Osteoblast (primary cell): ENCODE measurements at regions not wholly inside any gene's neighbourhood (a gene's known extent, or its start where the extent isn't known, plus 50 kb on each side); places are given as distances from the start of the nearest gene placed in this dataset.

Experiments used
- DNase-seq: peaks from one replicate; pipeline ENCODE4 v3.0.0; 2011; ENCODE audit warnings: low spot score, mixed read lengths; ENCODE audit not compliant: insufficient read length; ENCODE audit errors: missing footprints
- H2AFZ ChIP-seq: 2 replicates; pipeline ENCODE4 v1.6.0; 2011; ENCODE audit warnings: mild to moderate bottlenecking, low read length
- H3K27ac ChIP-seq: 2 replicates; pipeline ENCODE4 v1.5.1; 2011; ENCODE audit warnings: mild to moderate bottlenecking, low read depth, low read length, moderate library complexity
- H3K27me3 ChIP-seq: 2 replicates; pipeline ENCODE4 v1.6.0; 2012; ENCODE audit warnings: mild to moderate bottlenecking, control low read depth, inconsistent platforms, low read length, moderate library complexity; ENCODE audit not compliant: insufficient read depth
- H3K36me3 ChIP-seq: 2 replicates; pipeline ENCODE4 v1.5.1; 2011; ENCODE audit warnings: mild to moderate bottlenecking, low read length, control low read depth, moderate library complexity; ENCODE audit not compliant: insufficient read depth
- H3K4me1 ChIP-seq: 2 replicates; pipeline ENCODE4 v1.5.1; 2011; ENCODE audit warnings: mild to moderate bottlenecking, low read length, control low read depth, moderate library complexity; ENCODE audit not compliant: insufficient read depth
- H3K4me2 ChIP-seq: 2 replicates; pipeline ENCODE4 v1.6.0; 2011; ENCODE audit warnings: mild to moderate bottlenecking, low read length; ENCODE audit not compliant: insufficient read depth
- H3K4me3 ChIP-seq: fragments of 200-600 bp; sonication (generic); 3 replicates; pipeline ENCODE4 v1.5.1; 2012; ENCODE audit warnings: mild to moderate bottlenecking, low read length, inconsistent platforms; ENCODE audit not compliant: insufficient read depth
- H3K79me2 ChIP-seq: 2 replicates; pipeline ENCODE4 v1.6.0; 2012; ENCODE audit warnings: mild to moderate bottlenecking, low read length, control low read depth, inconsistent platforms; ENCODE audit not compliant: insufficient read depth
- H3K9me3 ChIP-seq: 2 replicates; pipeline ENCODE4 v1.5.1; 2011; ENCODE audit warnings: low read depth, low read length, control low read depth
- H4K20me1 ChIP-seq: 2 replicates; pipeline ENCODE4 v1.6.0; 2012; ENCODE audit warnings: mild to moderate bottlenecking, low read length, control low read depth; ENCODE audit not compliant: insufficient read depth
- TF ChIP-seq, protein P1 (sequence below): IDR thresholded peaks from 2 replicates; pipeline ENCODE4 v1.5.1; 2011; ENCODE audit warnings: mild to moderate bottlenecking, low read depth, low read length, moderate library complexity; ENCODE audit errors: extremely low read depth

DNA sequence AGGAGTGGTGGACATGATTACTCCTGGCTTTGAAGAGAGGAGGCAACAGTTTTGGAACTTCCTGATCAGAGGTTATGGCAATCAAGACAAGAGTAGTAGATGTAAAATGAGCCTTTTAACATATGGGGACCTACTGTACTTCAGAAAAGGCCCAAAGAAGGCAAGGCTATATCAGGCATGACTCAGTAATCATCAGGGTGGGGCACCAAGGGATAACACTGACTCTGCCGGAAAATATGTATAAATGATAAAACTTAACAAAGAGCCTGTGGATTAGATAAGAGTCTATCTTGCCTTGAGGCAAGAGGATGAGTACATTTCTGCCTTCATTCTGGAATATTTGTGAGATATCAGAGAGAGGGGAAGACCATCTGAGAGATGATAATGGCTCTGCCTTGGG lies 1389.9 kb upstream of the MAP3K7 start:
- TF ChIP-seq, protein P1, sequence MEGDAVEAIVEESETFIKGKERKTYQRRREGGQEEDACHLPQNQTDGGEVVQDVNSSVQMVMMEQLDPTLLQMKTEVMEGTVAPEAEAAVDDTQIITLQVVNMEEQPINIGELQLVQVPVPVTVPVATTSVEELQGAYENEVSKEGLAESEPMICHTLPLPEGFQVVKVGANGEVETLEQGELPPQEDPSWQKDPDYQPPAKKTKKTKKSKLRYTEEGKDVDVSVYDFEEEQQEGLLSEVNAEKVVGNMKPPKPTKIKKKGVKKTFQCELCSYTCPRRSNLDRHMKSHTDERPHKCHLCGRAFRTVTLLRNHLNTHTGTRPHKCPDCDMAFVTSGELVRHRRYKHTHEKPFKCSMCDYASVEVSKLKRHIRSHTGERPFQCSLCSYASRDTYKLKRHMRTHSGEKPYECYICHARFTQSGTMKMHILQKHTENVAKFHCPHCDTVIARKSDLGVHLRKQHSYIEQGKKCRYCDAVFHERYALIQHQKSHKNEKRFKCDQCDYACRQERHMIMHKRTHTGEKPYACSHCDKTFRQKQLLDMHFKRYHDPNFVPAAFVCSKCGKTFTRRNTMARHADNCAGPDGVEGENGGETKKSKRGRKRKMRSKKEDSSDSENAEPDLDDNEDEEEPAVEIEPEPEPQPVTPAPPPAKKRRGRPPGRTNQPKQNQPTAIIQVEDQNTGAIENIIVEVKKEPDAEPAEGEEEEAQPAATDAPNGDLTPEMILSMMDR, result no peak
- H3K4me3 ChIP-seq, result no peak overlapping the region
- no peaks in the 10 kb centered on the region for H3K27me3 ChIP-seq
- no peak overlapping the region for H3K27ac ChIP-seq
- no peaks in the 10 kb centered on the region for H4K20me1 ChIP-seq
- peaks cover 2% of the 10 kb centered on the region for H3K9me3 ChIP-seq
- H3K79me2 ChIP-seq, result no peaks in the 10 kb centered on the region
- H2AFZ ChIP-seq, result no peak overlapping the region
- H3K4me1 ChIP-seq, result no peaks in the 10 kb centered on the region
- no peaks in the 10 kb centered on the region for H3K36me3 ChIP-seq
- H3K4me2 ChIP-seq, result no peak overlapping the region
- DNase-seq, result no peak

DNA sequence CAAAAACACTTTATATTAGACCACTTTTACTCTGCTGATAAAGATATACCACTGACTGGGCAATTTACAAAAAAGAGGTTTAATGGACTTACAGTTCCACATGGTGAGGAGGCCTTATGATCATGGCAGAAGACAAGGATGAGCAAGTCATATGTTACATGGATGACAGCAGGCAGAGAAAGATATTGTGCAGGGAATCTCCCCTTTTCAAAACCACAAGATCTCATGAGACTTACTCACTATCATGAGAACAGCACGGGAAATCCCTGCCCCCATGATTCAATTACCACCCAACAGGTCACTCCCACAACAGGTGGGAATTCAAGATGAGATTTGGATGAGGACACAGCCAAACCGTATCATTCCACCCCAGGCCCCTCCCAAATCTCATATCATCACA lies 1383.8 kb upstream of the MAP3K7 start:
- no peak overlapping the region for H3K4me2 ChIP-seq
- no peaks in the 10 kb centered on the region for H3K36me3 ChIP-seq
- H4K20me1 ChIP-seq, result no peaks in the 10 kb centered on the region
- no peak overlapping the region for H3K4me3 ChIP-seq
- no peaks in the 10 kb centered on the region for H3K4me1 ChIP-seq
- no peaks in the 10 kb centered on the region for H3K79me2 ChIP-seq
- H3K27ac ChIP-seq, result no peak overlapping the region
- no peak overlapping the region for H2AFZ ChIP-seq
- TF ChIP-seq, protein P1, result no peak
- no peak for DNase-seq
- H3K27me3 ChIP-seq, result no peaks in the 10 kb centered on the region
- peaks cover 2% of the 10 kb centered on the region for H3K9me3 ChIP-seq

DNA sequence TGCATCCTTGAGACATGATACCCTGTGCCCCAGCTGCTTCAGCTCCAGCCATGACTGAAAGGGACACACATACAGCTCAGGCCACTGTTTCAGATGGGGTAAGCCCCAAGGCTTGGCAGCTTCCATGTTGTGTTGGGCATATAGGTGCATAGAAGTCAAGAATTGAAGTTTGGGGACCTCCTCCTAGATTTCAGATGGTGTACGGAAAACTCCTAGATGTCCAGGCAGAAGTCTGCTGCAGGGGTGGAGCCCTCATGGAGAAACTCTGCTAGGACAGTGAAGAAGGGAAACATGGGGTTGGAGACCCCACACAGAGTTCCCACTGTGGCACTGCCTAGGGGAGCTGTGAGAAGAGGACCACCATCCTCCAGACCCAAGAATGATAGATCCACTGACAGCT lies 1379.0 kb upstream of the MAP3K7 start:
- no peak overlapping the region for H2AFZ ChIP-seq
- no peak overlapping the region for H3K4me3 ChIP-seq
- H3K79me2 ChIP-seq, result no peaks in the 10 kb centered on the region
- no peaks in the 10 kb centered on the region for H4K20me1 ChIP-seq
- H3K4me2 ChIP-seq, result no peak overlapping the region
- no peak for DNase-seq
- TF ChIP-seq, protein P1, result no peak
- no peaks in the 10 kb centered on the region for H3K36me3 ChIP-seq
- peaks cover 3% of the 10 kb centered on the region for H3K9me3 ChIP-seq
- no peaks in the 10 kb centered on the region for H3K4me1 ChIP-seq
- H3K27ac ChIP-seq, result no peak overlapping the region
- no peaks in the 10 kb centered on the region for H3K27me3 ChIP-seq

DNA sequence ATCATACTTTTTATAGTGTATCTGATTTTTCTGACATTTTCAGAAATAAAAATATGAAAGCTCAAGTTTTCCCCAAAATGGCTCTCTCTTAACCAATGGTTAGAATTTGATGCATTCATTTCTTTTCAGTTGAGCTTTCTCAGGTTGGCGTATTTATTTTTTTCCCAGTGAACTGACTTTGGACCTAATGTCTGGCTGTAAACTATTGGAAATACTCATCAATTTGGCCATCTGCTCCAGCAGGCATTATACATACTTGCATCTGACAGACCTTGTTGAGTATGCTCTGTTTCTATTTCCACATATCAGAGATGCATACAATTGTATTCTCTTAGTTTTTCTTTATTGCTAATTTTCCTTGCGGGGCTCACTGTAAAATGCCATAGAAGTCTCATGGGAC lies 1374.8 kb upstream of the MAP3K7 start:
- H3K79me2 ChIP-seq, result no peaks in the 10 kb centered on the region
- H3K9me3 ChIP-seq, result peaks cover 3% of the 10 kb centered on the region
- H3K36me3 ChIP-seq, result no peaks in the 10 kb centered on the region
- H3K4me2 ChIP-seq, result no peak overlapping the region
- TF ChIP-seq, protein P1, result no peak
- H3K27ac ChIP-seq, result no peak overlapping the region
- H4K20me1 ChIP-seq, result no peaks in the 10 kb centered on the region
- H3K27me3 ChIP-seq, result no peaks in the 10 kb centered on the region
- DNase-seq, result no peak
- no peak overlapping the region for H2AFZ ChIP-seq
- no peaks in the 10 kb centered on the region for H3K4me1 ChIP-seq
- no peak overlapping the region for H3K4me3 ChIP-seq
